Body of pancreas (tissue), 4 donors: ENCODE measurements at regions not wholly inside any gene's neighbourhood (a gene's known extent, or its start where the extent isn't known, plus 50 kb on each side); places are given as distances from the start of the nearest gene placed in this dataset.

Experiments
- POLR2A ChIP-seq, 3 donors: fragments of 450-650 bp; IDR thresholded peaks; one replicate each; pipeline ENCODE4 v1.6.1; 2016; ENCODE audit warnings: antibody characterized with exemption in 3 of 3, mild to moderate bottlenecking in 2 of 3
- TF ChIP-seq, protein P1 (sequence below), 7 experiments: fragments of 450-650 bp in 4 of 7; fragments of 200-600 bp in 3 of 7; sonication (generic) in 3 of 7; IDR thresholded peaks; one replicate each; pipeline ENCODE4 v1.5.1; 2016 to 2019; ENCODE audit warnings: antibody characterized with exemption in 7 of 7

DNA sequence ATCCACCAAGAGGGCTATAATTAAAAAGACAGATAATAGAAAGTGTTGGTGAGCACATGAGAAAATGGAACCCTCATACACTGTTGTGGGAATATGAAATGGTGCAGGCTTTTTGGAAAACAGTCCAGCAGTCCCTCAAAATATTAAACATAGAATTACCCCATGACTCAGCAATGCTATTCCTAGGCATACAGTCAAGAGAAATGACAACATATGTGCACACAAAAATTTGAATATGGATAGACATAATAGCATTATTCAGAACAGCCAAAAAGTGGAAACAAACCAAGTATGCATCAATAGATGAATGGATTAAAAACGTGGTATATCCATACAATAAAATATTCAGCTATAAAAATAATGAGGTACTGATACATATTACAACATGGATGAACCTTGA, 64.5 kb upstream of the GDF10 start:
- TF ChIP-seq, protein P1, sequence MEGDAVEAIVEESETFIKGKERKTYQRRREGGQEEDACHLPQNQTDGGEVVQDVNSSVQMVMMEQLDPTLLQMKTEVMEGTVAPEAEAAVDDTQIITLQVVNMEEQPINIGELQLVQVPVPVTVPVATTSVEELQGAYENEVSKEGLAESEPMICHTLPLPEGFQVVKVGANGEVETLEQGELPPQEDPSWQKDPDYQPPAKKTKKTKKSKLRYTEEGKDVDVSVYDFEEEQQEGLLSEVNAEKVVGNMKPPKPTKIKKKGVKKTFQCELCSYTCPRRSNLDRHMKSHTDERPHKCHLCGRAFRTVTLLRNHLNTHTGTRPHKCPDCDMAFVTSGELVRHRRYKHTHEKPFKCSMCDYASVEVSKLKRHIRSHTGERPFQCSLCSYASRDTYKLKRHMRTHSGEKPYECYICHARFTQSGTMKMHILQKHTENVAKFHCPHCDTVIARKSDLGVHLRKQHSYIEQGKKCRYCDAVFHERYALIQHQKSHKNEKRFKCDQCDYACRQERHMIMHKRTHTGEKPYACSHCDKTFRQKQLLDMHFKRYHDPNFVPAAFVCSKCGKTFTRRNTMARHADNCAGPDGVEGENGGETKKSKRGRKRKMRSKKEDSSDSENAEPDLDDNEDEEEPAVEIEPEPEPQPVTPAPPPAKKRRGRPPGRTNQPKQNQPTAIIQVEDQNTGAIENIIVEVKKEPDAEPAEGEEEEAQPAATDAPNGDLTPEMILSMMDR (IDR thresholded peaks at IDR 0.05), result no peak
- TF ChIP-seq POLR2A (IDR thresholded peaks at IDR 0.05), result no peak
